Lung microvascular endothelial cell (primary cell): ENCODE measurements at regions not wholly inside any gene's neighbourhood (a gene's known extent, or its start where the extent isn't known, plus 50 kb on each side); places are given as distances from the start of the nearest gene placed in this dataset.
"Not testable (repeated sequence)": the region's sequence is repeated elsewhere in the genome, so short reads cannot be mapped to it uniquely, and the experiment has no call there.

Experiments
- DNase-seq, 2 donors: peaks; one replicate each; pipeline versions ENCODE4 v3.0.0 to v3.0.0-alpha.2; 2010; ENCODE audit warnings: low read depth in 2 of 2

GRCh38 chr2:220588148-220588547, 960.7 kb downstream of the SLC4A3 start:
- DNase-seq: no peak

DNA sequence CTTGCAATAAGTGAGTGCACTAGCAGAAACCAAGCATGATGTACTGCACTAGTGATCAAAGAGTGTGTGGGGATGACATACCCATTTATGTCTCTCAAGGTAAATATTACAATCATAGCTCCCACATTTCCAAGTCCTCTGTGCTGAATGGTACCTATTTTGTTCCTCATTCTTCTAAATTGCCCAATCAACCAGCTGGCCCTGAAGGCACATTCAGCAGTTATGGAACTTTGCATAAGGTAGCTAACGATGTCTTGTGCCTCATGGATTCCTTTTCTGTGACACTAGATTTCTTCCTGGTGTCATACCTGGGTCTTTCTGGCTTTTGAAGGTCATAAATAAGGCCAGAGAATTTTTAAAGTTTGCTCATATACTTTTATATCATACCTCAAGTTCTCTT, 963.0 kb downstream of the SLC4A3 start:
- no peak for DNase-seq

GRCh38 chr2:220593526-220593925, 966.1 kb downstream of the SLC4A3 start:
- DNase-seq: no peak

- no peak for DNase-seq
Measured at GRCh38 chr2:220601674-220602073, 970.4 kb downstream of the EPHA4 start.

DNA sequence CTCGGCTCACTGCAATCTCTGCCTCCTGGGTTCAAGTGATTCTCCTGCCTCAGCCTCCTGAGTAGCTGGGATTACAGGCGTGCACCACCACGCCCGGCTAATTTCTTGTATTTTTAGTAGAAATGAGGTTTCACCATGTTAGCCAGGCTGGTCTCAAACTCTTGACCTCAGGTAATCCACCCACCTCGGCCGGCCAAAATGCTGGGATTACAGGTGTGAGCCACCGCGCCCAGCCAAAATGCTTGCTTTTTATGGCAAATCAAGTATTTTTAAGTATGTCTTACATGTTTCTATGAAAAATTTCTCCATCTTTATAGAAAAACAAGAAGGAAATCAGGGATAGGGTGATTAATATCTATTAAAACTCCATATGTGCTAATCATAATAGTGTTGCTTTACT, 959.1 kb downstream of the EPHA4 start:
- not testable (repeated sequence) for DNase-seq

DNA sequence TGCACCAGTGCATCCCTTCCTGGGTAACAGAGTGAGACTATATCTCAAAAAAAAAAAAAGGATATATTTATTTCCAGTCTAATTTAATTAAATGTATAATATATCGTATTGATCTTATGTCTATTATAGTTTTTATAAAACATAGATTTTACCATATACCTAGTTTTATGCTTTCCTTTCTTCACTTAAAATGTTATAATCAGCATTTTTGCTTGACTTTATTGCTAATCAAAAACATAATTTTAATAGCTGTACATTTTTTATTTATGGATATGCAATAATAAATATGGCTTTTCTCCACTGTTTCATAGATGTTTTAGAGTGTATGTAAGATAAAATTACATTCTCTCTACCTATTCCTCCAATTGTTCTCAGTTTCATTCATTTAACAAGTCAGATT, 958.0 kb downstream of the EPHA4 start:
- DNase-seq: no peak

DNA sequence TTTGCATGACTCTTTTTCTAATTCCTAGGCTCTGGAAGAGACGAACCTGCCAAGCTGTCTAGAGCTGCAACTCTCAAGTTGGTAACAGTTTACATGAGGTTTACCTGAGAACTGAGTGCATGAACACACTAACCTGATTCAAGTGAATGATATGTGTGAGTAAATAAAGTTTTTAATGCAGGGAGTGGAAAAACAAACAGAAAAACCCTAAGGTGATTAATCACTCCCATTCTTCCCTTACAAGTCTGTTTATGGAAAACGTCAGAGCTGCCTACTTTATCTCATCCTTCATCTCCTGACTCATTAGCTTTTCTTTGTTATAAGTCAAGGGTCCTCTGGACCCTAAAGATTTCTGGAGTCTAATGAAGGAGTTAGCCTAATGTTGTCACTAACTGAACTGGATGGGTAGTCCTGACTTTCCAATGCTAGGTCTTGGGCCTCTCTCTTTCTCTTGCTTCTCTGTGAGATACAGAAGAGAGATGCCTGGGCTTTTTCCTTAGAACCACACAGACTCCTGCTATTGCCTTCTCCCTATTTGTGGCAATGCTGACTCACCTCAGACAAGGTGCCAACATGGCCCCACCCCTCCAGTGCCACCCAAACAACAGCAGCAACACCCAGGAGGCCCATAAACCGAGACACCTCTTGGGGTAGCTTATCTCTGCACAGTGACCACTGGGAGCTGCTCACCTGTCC, 952.4 kb downstream of the EPHA4 start:
- no peak for DNase-seq

GRCh38 chr2:220626603-220627002, 945.5 kb downstream of the EPHA4 start:
- no peak for DNase-seq

- no peak for DNase-seq
Measured at GRCh38 chr2:220628252-220628651, 943.9 kb downstream of the EPHA4 start.

DNA sequence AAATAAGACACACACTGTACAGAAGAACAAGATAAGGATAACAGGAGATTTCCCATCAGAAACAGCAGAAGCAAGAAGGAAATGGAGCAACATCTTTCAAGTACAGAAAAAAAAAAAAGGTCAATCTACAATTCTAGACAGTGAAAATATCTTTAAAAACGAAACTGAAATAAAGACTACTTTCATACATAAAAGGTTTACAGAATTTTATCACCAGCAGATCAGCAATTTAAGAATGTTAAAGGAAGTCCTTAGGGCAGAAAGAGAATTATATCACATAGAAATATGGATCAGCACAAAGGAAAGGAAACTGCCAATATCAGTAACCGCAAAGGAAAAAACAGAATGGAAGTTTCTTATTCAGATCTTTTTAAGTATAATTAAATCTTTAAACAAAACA, 931.0 kb downstream of the EPHA4 start:
- DNase-seq: no peak

DNA sequence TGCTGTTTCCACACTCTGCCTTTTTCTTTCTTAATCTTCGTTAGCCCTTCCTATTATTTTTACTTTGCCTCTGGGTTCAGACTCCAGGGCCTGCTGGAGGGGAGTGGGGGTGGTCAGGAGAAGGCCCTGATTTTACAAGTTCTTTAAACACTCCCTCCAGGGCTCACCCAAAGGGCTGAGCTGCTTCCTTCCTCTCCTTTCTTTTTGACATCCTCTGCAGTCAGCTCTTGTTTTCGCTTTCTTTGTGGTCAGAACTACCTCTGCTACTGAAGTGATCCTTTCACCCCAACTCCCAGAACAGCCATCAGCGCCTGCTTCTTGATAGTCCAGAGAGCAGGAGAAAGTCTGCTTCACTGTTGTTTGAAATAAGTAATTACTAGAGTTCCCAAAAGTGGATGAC, 925.7 kb downstream of the EPHA4 start:
- no peak for DNase-seq

- DNase-seq: no peak
Measured at GRCh38 chr2:220648628-220649027, 923.5 kb downstream of the EPHA4 start.

- no peak for DNase-seq
Measured at GRCh38 chr2:220653776-220654175, 918.3 kb downstream of the EPHA4 start.

DNA sequence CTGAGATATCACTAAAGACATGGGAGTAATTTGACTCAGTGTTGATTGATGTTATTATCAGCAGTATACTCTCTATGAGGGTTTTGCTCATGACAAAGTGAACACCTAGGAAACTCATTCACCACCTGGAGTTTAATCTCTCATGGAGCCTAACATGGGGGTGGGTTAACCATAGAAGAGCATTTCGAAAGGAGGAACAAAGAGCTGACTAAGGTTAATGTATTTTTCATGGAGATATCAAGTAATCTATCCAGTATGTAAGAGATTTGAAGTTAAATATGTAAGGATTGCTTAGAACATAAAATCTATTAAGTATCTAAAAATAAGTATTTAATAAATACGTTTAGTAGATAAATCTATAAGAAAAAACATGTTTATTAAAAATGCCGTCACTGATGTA, 917.8 kb downstream of the EPHA4 start:
- no peak for DNase-seq

DNA sequence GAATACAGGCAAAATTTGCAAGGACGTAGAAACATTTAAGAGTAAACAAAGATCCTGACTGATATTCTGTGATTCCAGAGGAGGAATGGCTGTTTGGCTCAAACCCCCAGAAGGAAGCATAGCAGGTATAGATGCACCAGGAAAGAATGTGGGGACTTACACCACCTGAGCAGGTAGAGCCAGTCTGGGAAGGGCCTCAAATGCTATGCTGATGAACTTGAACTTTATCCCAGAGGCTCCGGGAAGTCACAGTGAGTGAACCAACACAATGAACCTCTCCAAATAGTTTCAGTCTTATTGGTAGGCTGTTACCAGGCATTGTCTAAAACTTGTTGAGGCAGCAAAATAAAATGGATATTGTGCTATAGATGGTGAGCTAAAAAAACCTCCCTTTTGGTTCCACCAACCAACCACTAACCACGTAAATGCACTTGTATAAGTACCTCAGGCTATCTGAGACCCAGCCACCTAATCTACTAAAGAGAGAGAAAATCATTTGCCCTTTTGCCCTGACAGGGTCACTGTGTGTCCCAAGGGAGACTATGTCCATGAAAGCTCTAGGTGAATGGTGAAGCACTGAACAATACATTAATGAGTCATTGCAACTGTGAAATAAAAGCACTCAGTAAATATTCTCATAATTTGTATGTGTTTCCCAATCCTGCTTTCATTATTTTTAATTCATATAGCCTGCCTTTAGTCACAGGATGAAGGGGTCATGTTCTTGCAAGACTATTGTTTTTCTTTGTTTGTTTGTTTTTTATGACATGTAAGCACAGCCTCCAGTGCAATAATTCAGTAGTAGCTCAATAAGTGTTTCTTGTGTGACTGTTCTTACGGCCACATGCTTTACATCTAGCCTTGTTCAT, 911.6 kb downstream of the EPHA4 start:
- DNase-seq: no peak

GRCh38 chr2:220662431-220662830, 909.7 kb downstream of the EPHA4 start:
- DNase-seq: no peak

DNA sequence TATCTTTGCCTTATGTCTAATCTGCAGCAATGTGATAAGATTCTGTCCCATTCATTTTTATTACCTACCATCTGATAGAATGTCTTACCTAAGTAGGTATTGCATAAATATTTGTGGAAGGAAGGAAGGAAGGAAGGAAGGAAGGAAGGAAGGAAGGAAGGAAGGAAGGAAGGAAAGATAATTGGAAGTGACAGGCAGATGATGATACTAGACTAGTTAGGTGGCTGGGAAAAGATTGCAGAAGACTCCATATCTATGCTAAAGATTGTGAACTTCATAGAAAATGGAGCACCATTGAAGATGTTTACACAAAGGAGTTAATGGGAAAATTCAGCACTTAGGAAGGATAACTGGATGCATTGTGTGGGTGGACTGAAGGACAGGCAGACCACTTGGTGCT, 909.0 kb downstream of the EPHA4 start:
- no peak for DNase-seq

DNA sequence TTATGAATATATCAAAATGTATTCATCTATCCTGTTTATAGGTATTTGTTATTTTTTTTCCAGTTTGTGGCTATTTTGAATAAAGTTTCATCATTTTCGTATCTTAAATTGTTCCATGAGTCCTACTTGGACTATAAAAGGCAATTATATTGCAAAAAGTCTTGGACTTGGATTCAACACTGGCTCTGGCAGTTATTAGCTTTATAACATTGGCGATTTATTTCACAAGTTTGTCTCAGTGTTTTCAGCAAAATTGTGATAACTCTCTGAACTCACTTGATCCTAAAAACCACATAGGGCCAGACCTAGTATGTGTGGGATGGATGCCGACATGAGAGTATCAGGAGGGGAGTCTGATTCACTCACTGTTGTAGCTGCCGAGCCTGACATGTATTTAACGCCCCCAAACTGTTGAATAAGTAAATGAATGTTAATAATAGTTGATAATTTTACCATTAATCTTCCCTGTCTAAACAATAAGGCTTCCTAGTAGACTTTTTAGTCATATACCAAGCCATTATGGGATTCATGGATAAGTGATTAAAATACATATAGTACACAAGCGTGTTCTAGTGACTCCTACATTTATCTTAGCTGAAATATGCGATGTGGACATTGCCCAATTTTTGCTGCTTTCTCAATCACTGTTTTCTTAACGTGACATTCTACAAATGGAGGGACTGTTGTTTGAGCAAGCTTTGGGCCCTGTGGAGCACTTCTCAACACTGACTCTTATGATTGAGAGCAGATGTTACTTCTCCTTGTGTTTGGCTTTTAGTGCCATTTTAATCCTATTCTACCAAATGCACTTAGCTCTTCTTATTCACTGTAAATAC, 907.6 kb downstream of the EPHA4 start:
- DNase-seq: no peak

DNA sequence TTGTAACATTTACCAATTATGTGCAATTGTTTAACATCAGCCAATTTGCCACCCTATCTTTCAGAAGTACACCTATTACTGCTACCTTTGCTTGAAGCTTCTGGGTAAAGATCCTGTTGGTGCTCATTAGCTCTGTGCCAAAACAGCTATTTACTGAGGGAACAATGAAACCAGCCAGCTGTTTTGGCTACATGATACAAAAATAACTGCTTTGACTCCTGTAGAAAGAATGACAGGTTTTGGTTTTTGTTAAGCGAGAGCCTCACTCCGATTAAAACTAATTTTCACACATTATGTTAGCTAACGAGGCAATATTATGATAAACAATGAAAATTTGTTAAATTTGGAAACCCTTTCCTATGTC, 907.0 kb downstream of the EPHA4 start:
- DNase-seq: no peak

DNA sequence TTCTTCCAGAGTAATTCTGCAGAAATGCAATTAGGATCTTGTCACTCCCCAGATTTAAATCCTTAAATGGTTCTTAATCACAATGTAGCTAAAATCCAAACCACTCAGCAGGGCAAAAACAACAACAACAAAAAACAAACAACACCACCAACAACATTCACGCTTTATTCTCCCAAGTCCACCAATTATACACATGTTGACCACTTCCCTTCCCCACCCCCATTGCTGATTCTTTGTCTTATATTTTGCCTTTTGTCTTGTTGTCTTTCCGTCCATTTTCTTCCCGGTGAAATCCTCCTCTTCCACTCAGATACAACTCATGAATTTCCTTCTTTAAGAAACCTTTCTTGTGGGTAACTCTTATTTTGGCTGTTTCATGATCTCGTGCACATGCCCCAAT, 902.8 kb downstream of the EPHA4 start:
- DNase-seq: no peak

DNA sequence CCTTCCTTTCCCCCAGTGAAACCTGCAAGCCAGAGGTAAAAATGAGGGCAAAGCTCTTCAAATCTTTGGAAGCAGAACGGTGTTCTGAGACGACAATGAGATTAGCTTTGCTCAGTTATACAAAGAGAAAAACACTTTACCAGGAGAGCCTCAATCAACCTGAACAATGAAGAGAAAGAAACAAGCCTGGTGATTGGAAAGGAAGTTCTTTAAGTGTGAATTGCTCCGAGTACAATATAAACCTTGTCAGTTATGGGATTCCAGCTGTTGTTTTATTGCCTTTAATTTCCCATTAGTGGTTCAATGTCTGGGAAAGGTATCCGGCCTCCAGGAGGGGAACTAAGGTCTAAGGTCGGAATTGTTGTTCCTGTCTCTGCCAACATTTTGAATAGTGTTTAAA, 901.6 kb downstream of the EPHA4 start:
- DNase-seq: no peak

- no peak for DNase-seq
Measured at GRCh38 chr2:220673151-220673874, 898.8 kb downstream of the EPHA4 start.
